ENCODE measurements at regions not wholly inside any gene's neighbourhood (a gene's known extent, or its start where the extent isn't known, plus 50 kb on each side); places are given as distances from the start of the nearest gene placed in this dataset.

GRCh38 chr3:82938821-82939328, 1177.4 kb upstream of the GBE1 start:
- no peak for DNase-seq

- DNase-seq = no peak
These were observed 1166.1 kb upstream of the GBE1 start for GRCh38 chr3:82927309-82928253.

- no peak for DNase-seq
These were observed 1129.6 kb upstream of the GBE1 start for GRCh38 chr3:82891028-82891427.

GRCh38 chr3:82883072-82883471, 1121.6 kb upstream of the GBE1 start:
- no peak for DNase-seq

- no peak for DNase-seq
These were observed 1114.0 kb upstream of the GBE1 start for GRCh38 chr3:82875401-82875800.

- DNase-seq = no peak
These were observed 1078.4 kb upstream of the GBE1 start for GRCh38 chr3:82839871-82840270.

- DNase-seq = no peak
These were observed 1072.7 kb upstream of the GBE1 start for GRCh38 chr3:82834098-82834497.

- DNase-seq = no peak
These were observed 1063.0 kb upstream of the GBE1 start for GRCh38 chr3:82824491-82824890.

- DNase-seq = no peak
These were observed 1054.6 kb upstream of the GBE1 start for GRCh38 chr3:82816086-82816485.

- DNase-seq = no peak
These were observed 1054.1 kb upstream of the GBE1 start for GRCh38 chr3:82815417-82816058.

GRCh38 chr3:82814660-82815059, 1053.2 kb upstream of the GBE1 start:
- DNase-seq = no peak

- DNase-seq = no peak
These were observed 1046.3 kb upstream of the GBE1 start for GRCh38 chr3:82807781-82808180.

- peak in 1 of 3 donors; percentile 8 for DNase-seq
These were observed 1041.1 kb upstream of the GBE1 start for GRCh38 chr3:82802501-82802900.

GRCh38 chr3:82800248-82800647, 1038.8 kb upstream of the GBE1 start:
- DNase-seq = no peak

- no peak for DNase-seq
These were observed 1035.3 kb upstream of the GBE1 start for GRCh38 chr3:82796765-82797164.

GRCh38 chr3:82791241-82791640, 1029.8 kb upstream of the GBE1 start:
- DNase-seq = no peak

- no peak for DNase-seq
These were observed 1029.1 kb upstream of the GBE1 start for GRCh38 chr3:82790307-82791097.

- no peak for DNase-seq
These were observed 1021.7 kb upstream of the GBE1 start for GRCh38 chr3:82783194-82783593.

GRCh38 chr3:82773207-82773606, 1011.8 kb upstream of the GBE1 start:
- DNase-seq = no peak

- no peak for DNase-seq
These were observed 1003.1 kb upstream of the GBE1 start for GRCh38 chr3:82764521-82764920.

GRCh38 chr3:82761858-82762257, 1000.4 kb upstream of the GBE1 start:
- no peak for DNase-seq

- no peak for DNase-seq
These were observed 984.1 kb upstream of the GBE1 start for GRCh38 chr3:82745544-82745943.

GRCh38 chr3:82743196-82743595, 981.8 kb upstream of the GBE1 start:
- DNase-seq = no peak

All from suppressor macrophage treated with lipopolysaccharide for 1 hour (primary cell).